Colonic mucosa (tissue), 4 donors: ENCODE measurements at regions not wholly inside any gene's neighbourhood (a gene's known extent, or its start where the extent isn't known, plus 50 kb on each side); places are given as distances from the start of the nearest gene placed in this dataset.

Source experiments
- DNase-seq: peaks from one replicate; pipeline ENCODE4 v3.0.0-alpha.2; 2020
- H3K27ac ChIP-seq: fragments of 200-600 bp; one replicate; pipeline ENCODE4 v1.8.0; 2021
- H3K27me3 ChIP-seq: fragments of 200-600 bp; one replicate; pipeline ENCODE4 v1.8.0; 2021
- H3K36me3 ChIP-seq: fragments of 200-600 bp; one replicate; pipeline ENCODE4 v1.8.0; 2021
- H3K4me1 ChIP-seq: fragments of 200-600 bp; one replicate; pipeline ENCODE4 v1.8.0; 2021; ENCODE audit warnings: mild to moderate bottlenecking
- H3K4me3 ChIP-seq: fragments of 200-600 bp; one replicate; pipeline ENCODE4 v1.8.0; 2021
- H3K9ac ChIP-seq, 2 donors: one replicate each; pipeline ENCODE4 v1.7.0; 2013; ENCODE audit warnings: control low read depth in 2 of 2, low read depth in 2 of 2, low read length in 2 of 2
- H3K9me3 ChIP-seq: fragments of 200-600 bp; one replicate; pipeline ENCODE4 v1.8.0; 2021
- CTCF ChIP-seq: fragments of 200-600 bp; IDR thresholded peaks from one replicate; pipeline ENCODE4 v1.8.0; 2022; ENCODE audit warnings: antibody characterized with exemption, mild to moderate bottlenecking
- intact Hi-C: fragments of 100-400 bp; cut with DNase I; formaldehyde crosslinking; loops from one replicate; pipeline ENCODE4 v1.14.1; 2022
- donor health status: healthy.
- donor health status: DM: no; HTN: no; CAD: no.
- donor health status: DM: no; HTN: no; CAD: no.

GRCh38 chr18:41659438-41660130 is 295.4 kb upstream of the PIK3C3 start:
- H3K27ac ChIP-seq: no peak overlapping the region
- no peak overlapping the region for H3K4me3 ChIP-seq
- no peaks in the 10 kb centered on the region for H3K4me1 ChIP-seq
- no peaks in the 10 kb centered on the region for H3K9me3 ChIP-seq
- intact Hi-C loops: no loop called here
- no peak overlapping the region for H3K9ac ChIP-seq
- no peaks in the 10 kb centered on the region for H3K27me3 ChIP-seq
- TF ChIP-seq CTCF: no peak
- no peaks in the 10 kb centered on the region for H3K36me3 ChIP-seq
- no peak for DNase-seq

DNA sequence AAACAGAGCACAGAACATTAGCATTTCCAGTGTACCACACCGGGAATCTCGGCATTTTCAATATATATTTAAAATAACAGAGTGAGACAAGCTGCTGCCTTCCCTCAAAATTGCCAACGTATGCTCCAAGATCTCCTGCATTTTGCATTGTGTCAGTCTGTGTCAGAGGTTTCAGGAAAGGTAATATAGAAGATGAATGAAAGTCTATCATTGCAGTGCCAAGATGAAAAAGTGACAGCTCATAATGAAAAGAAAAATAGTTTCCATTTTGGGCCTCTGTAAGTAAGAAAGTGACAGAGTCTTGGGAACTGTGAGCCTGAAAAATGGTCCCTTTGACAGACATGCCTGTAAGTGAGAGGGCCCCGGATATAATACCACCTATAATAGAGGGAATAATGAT is 297.8 kb upstream of the PIK3C3 start:
- Histone ChIP-seq H3K27ac (no peak overlapping the region), H3K36me3 (no peaks in the 10 kb centered on the region), H3K4me1 (no peaks in the 10 kb centered on the region), H3K27me3 (no peaks in the 10 kb centered on the region), H3K9ac (no peak overlapping the region), H3K9me3 (no peaks in the 10 kb centered on the region), H3K4me3 (no peak overlapping the region)
- no peak for DNase-seq
- intact Hi-C loops: no loop called here
- no peak for TF ChIP-seq CTCF

GRCh38 chr18:41655074-41655473 is 300.0 kb upstream of the PIK3C3 start:
- no peaks in the 10 kb centered on the region for H3K27me3 ChIP-seq
- intact Hi-C loops: no loop called here
- DNase-seq: no peak

GRCh38 chr18:41647914-41648313 is 307.1 kb upstream of the PIK3C3 start:
- Histone ChIP-seq H3K9me3 (no peaks in the 10 kb centered on the region), H3K4me1 (no peaks in the 10 kb centered on the region), H3K27me3 (no peaks in the 10 kb centered on the region), H3K4me3 (no peak overlapping the region), H3K27ac (no peak overlapping the region), H3K36me3 (no peaks in the 10 kb centered on the region), H3K9ac (no peak overlapping the region)
- DNase-seq: no peak
- intact Hi-C loops: no loop called here
- no peak for TF ChIP-seq CTCF

More at GRCh38 chr18:41655074-41655473, 300.0 kb upstream of the PIK3C3 start:
- Histone ChIP-seq H3K9me3 (no peaks in the 10 kb centered on the region), H3K4me1 (no peaks in the 10 kb centered on the region), H3K27ac (no peak overlapping the region), H3K9ac (no peak overlapping the region), H3K36me3 (no peaks in the 10 kb centered on the region), H3K4me3 (no peak overlapping the region)
- no peak for TF ChIP-seq CTCF

DNA sequence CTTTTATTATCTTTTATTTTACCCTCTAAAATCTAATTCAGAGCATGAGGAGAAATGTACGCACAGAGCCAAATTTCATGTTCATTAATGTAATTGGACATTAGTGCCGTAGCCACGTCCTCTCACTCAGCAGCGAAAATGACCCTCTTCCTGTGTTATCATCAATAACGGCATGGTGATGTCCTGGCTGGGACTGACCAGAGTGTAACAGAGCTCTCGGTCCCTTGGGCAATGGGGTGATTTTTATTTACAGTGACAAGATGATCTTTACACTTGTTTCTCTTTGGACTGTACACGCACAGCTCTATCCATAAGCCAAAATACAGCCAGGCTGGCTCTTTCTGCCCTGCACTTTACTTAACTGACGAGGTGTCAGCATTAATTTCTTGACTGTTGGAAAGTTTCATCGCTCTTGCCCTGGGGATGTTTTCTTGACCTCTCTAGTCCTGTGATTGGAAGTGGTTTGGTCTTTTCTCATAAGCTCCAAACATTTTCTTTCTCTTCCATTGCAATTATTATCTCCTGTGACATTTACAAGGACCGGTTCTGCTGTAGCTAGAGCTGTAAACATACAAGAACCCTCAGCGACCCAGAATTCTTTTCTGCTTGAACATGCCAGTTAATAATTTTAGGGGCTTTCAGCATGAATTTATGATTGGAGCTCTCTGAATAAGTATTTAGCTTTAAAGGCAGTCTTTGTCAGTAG is 308.0 kb upstream of the PIK3C3 start:
- Histone ChIP-seq H3K4me1 (no peaks in the 10 kb centered on the region), H3K4me3 (no peak overlapping the region), H3K9ac (no peak overlapping the region), H3K27ac (no peak overlapping the region), H3K27me3 (no peaks in the 10 kb centered on the region), H3K36me3 (no peaks in the 10 kb centered on the region), H3K9me3 (no peaks in the 10 kb centered on the region)
- intact Hi-C loops: no loop called here
- DNase-seq: no peak
- TF ChIP-seq CTCF: no peak
